ENCODE measurements at regions not wholly inside any gene's neighbourhood (a gene's known extent, or its start where the extent isn't known, plus 50 kb on each side); places are given as distances from the start of the nearest gene placed in this dataset.

DNA sequence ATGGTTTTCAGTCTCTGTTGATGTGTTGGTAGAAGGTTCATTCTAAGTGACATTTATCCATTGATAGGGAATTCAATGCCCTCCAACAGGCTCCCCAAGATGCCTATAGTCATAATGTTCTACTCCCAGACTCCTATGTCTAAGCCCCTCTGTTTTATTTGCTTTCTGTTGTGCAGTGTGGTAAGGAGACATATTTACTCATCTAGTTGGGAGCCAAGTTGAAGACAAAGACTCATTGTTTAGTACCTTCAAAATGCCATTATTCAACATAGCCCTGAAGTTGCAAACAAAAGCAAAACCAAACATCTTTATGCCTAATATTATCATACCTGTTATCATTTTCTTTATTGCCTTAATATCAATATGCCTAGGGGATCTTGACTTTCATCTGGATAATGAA is 302.1 kb downstream of the RMST start:
- no peak overlapping the region for H2BK120ac ChIP-seq (ENCODE audit: low read depth, low read length, poor library complexity, severe bottlenecking)
- H3K9me3 Mint-ChIP-seq, result peaks cover 5 to 11% of the 10 kb centered on the region in 2 experiments
- H3K4me1 Mint-ChIP-seq, result no peaks in the 10 kb centered on the region

More for the DNA sequence above, 302.1 kb downstream of the RMST start:
- H3K18ac ChIP-seq (ENCODE audit: insufficient read length, low read depth, low read length), result no peak overlapping the region
- H3K27me3 ChIP-seq (ENCODE audit: insufficient read depth, low read length), result no peaks in the 10 kb centered on the region
- no peak overlapping the region for H3K27ac Mint-ChIP-seq
- H3K4me2 ChIP-seq (ENCODE audit: insufficient read depth, insufficient read length, low read length), result no peak overlapping the region
- H3K27ac ChIP-seq (ENCODE audit: insufficient read length, low read depth, low read length), result no peak overlapping the region
- no peak overlapping the region for H2BK5ac ChIP-seq (ENCODE audit: insufficient read length, low read length)
- no peaks in the 10 kb centered on the region for H3K4me1 ChIP-seq (ENCODE audit: insufficient read depth, low read length)
- H3K36me3 Mint-ChIP-seq (ENCODE audit: insufficient read depth in 1 of 3, low read depth in 3 of 3), result peaks cover 0 to 18% (median 0%) of the 10 kb centered on the region in 3 experiments; a peak in 3 of 7 replicates
- H3K23me2 ChIP-seq (ENCODE audit: insufficient read length, low read depth, low read length, poor library complexity, severe bottlenecking), result no peaks in the 10 kb centered on the region
- H3K14ac ChIP-seq (ENCODE audit: insufficient read depth, low read length), result no peak overlapping the region
- H4K8ac ChIP-seq (replicated peaks; ENCODE audit: insufficient read length, low read depth, low read length), result no peak overlapping the region
- no peak for DNase-seq
- no peaks in the 10 kb centered on the region for H3K27me3 Mint-ChIP-seq (ENCODE audit: low read depth)
- H2BK12ac ChIP-seq (ENCODE audit: insufficient read length, low read depth, low read length), result no peak overlapping the region
- H3K79me2 ChIP-seq (ENCODE audit: insufficient read depth, low read length), result no peaks in the 10 kb centered on the region
- H3K56ac ChIP-seq (ENCODE audit: insufficient read length, low read depth, low read length), result no peak overlapping the region
- H3K9me3 ChIP-seq (ENCODE audit: control insufficient read depth, low read depth, low read length), result peaks cover 9% of the 10 kb centered on the region
- no peak overlapping the region for H3K9ac ChIP-seq (ENCODE audit: extremely low read depth, insufficient read length, low read length)
- no peaks in the 10 kb centered on the region for H3K79me1 ChIP-seq (ENCODE audit: insufficient read depth, low read depth, low read length, poor library complexity, severe bottlenecking)
- H4K20me1 ChIP-seq (ENCODE audit: control insufficient read depth, insufficient read depth, insufficient read length), result no peaks in the 10 kb centered on the region
- no peak overlapping the region for H3T11ph ChIP-seq (ENCODE audit: low read length)
- no peak overlapping the region for H2BK20ac ChIP-seq (ENCODE audit: low read depth, low read length, poor library complexity, severe bottlenecking)
- H3K4me3 Mint-ChIP-seq, result no peak overlapping the region
- no peak overlapping the region for H3K4ac ChIP-seq (ENCODE audit: low read depth, low read length)
- TF ChIP-seq, protein P1, sequence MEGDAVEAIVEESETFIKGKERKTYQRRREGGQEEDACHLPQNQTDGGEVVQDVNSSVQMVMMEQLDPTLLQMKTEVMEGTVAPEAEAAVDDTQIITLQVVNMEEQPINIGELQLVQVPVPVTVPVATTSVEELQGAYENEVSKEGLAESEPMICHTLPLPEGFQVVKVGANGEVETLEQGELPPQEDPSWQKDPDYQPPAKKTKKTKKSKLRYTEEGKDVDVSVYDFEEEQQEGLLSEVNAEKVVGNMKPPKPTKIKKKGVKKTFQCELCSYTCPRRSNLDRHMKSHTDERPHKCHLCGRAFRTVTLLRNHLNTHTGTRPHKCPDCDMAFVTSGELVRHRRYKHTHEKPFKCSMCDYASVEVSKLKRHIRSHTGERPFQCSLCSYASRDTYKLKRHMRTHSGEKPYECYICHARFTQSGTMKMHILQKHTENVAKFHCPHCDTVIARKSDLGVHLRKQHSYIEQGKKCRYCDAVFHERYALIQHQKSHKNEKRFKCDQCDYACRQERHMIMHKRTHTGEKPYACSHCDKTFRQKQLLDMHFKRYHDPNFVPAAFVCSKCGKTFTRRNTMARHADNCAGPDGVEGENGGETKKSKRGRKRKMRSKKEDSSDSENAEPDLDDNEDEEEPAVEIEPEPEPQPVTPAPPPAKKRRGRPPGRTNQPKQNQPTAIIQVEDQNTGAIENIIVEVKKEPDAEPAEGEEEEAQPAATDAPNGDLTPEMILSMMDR (conservative IDR thresholded peaks at IDR 0.05), result no peak
- no peak overlapping the region for H2AK5ac ChIP-seq (ENCODE audit: insufficient read length, low read length)
- H4K5ac ChIP-seq (ENCODE audit: insufficient read length, low read depth, low read length), result no peak overlapping the region
- no peak overlapping the region for H2BK15ac ChIP-seq (ENCODE audit: low read depth, low read length)
- no peak overlapping the region for H2AFZ ChIP-seq (ENCODE audit: low read length)
- no peak overlapping the region for H4K91ac ChIP-seq (ENCODE audit: insufficient read length, low read depth, low read length)
- no peak overlapping the region for H3K23ac ChIP-seq (ENCODE audit: insufficient read length, low read depth, low read length)

Data from H9 (cell line).